ENCODE measurements at regions not wholly inside any gene's neighbourhood (a gene's known extent, or its start where the extent isn't known, plus 50 kb on each side); places are given as distances from the start of the nearest gene placed in this dataset.

DNA sequence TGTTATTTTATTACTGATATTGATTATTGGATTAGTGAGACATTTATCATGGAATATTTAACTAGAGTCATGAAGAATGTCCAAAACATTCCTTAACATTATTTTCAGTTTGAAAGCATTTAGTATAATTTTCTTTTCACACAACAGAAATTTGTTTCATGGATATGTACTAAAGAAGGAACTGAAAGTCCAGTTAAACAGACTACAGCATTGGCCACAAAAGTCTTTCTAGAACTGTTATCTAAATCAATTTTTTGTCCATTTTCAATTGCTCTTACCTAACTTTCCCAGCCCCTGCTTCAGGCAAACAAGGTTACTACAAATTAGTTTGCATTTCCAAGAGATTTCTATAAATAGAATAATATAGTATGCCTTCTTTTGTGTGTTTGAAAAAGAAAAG, 1018.0 kb upstream of the PCDH20 start:
- H3K9me2 ChIP-seq (replicated peaks; ENCODE audit: insufficient read depth, low read length), result no peaks in the 10 kb centered on the region
- H2AFZ ChIP-seq (ENCODE audit: low read depth, low read length, severe bottlenecking), result no peak overlapping the region
- no peak overlapping the region for H3K27ac ChIP-seq (ENCODE audit: low read depth, low read length)
- H3K4me3 ChIP-seq (ENCODE audit: insufficient read depth, low read length, poor library complexity, severe bottlenecking), result no peak overlapping the region
- no peak overlapping the region for H3K4me2 ChIP-seq (ENCODE audit: low read depth, low read length, poor library complexity, severe bottlenecking)
- no peaks in the 10 kb centered on the region for H4K20me1 ChIP-seq (ENCODE audit: low read depth, low read length)
- H3K27me3 ChIP-seq (ENCODE audit: low read length), result no peaks in the 10 kb centered on the region
- no peaks in the 10 kb centered on the region for H3K36me3 ChIP-seq (ENCODE audit: low read length)
- H3K9ac ChIP-seq (ENCODE audit: low read length), result no peak overlapping the region
- no peaks in the 10 kb centered on the region for H3F3A ChIP-seq (ENCODE audit: insufficient read depth)
- H3K9me3 ChIP-seq (ENCODE audit: insufficient read depth, low read length), result no peaks in the 10 kb centered on the region
- H3K79me2 ChIP-seq (ENCODE audit: insufficient read depth, low read length), result no peaks in the 10 kb centered on the region
- TF ChIP-seq, protein P1, sequence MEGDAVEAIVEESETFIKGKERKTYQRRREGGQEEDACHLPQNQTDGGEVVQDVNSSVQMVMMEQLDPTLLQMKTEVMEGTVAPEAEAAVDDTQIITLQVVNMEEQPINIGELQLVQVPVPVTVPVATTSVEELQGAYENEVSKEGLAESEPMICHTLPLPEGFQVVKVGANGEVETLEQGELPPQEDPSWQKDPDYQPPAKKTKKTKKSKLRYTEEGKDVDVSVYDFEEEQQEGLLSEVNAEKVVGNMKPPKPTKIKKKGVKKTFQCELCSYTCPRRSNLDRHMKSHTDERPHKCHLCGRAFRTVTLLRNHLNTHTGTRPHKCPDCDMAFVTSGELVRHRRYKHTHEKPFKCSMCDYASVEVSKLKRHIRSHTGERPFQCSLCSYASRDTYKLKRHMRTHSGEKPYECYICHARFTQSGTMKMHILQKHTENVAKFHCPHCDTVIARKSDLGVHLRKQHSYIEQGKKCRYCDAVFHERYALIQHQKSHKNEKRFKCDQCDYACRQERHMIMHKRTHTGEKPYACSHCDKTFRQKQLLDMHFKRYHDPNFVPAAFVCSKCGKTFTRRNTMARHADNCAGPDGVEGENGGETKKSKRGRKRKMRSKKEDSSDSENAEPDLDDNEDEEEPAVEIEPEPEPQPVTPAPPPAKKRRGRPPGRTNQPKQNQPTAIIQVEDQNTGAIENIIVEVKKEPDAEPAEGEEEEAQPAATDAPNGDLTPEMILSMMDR (IDR thresholded peaks at IDR 0.05; ENCODE audit: insufficient read depth, low read length, poor library complexity, severe bottlenecking), result no peak
- TF ChIP-seq EZH2phosphoT487 (conservative IDR thresholded peaks at IDR 0.05; ENCODE audit: low read length), result no peak

DNA sequence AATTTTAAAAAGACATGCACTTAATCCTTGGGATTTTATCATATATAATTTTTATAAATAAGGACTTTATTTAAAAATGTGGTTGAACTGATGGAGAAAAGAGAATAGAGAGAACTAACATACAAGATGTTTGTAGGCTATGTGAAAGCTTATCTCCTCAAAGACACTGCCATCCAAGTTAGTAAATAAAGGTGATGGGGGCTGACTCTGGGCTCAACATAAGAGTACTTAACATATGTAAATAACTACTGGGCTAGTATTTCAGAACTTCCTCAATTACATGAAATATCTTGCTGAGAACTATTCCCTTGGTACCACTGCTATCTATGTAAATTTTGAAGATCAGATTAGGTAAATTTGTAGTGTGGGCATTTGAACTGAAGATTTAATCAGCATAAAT, 1017.3 kb upstream of the PCDH20 start:
- TF ChIP-seq, protein P1 (IDR thresholded peaks at IDR 0.05; ENCODE audit: insufficient read depth, low read length, poor library complexity, severe bottlenecking), result no peak
- no peak for TF ChIP-seq EZH2phosphoT487 (conservative IDR thresholded peaks at IDR 0.05; ENCODE audit: low read length)
- H3K9ac ChIP-seq (ENCODE audit: low read length), result no peak overlapping the region
- H3K27me3 ChIP-seq (ENCODE audit: low read length), result no peaks in the 10 kb centered on the region
- H3K79me2 ChIP-seq (ENCODE audit: insufficient read depth, low read length), result no peaks in the 10 kb centered on the region
- no peak overlapping the region for H3K27ac ChIP-seq (ENCODE audit: low read depth, low read length)
- no peak overlapping the region for H3K4me2 ChIP-seq (ENCODE audit: low read depth, low read length, poor library complexity, severe bottlenecking)
- no peaks in the 10 kb centered on the region for H3K9me2 ChIP-seq (replicated peaks; ENCODE audit: insufficient read depth, low read length)
- no peaks in the 10 kb centered on the region for H3K36me3 ChIP-seq (ENCODE audit: low read length)
- no peaks in the 10 kb centered on the region for H3F3A ChIP-seq (ENCODE audit: insufficient read depth)
- no peaks in the 10 kb centered on the region for H4K20me1 ChIP-seq (ENCODE audit: low read depth, low read length)
- no peaks in the 10 kb centered on the region for H3K9me3 ChIP-seq (ENCODE audit: insufficient read depth, low read length)
- H2AFZ ChIP-seq (ENCODE audit: low read depth, low read length, severe bottlenecking), result no peak overlapping the region
- H3K4me3 ChIP-seq (ENCODE audit: insufficient read depth, low read length, poor library complexity, severe bottlenecking), result no peak overlapping the region

DNA sequence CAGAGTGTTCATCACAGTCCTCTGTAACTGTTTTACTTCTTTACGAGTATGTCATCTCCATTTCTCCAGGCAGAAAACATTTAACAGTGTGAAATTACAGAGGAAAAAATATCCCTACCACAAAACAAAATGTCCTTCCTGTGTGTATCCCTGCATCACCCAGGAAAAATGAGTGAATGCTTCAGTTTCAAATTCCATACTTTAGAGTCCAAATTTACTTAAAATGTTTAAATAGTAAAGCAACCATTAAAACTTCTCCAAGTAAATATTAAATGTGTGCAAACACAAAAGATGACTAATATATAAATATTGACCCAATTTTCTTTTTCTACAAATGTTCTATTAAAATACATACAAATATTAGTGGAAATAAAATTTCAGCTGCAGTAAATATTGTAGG, 1016.6 kb upstream of the PCDH20 start:
- H2AFZ ChIP-seq (ENCODE audit: low read depth, low read length, severe bottlenecking), result no peak overlapping the region
- H3K79me2 ChIP-seq (ENCODE audit: insufficient read depth, low read length), result no peaks in the 10 kb centered on the region
- H3K36me3 ChIP-seq (ENCODE audit: low read length), result 0 out of 2 replicates have a peak, but pooled peaks cover 2% of the 10 kb centered on the region
- no peak overlapping the region for H3K27ac ChIP-seq (ENCODE audit: low read depth, low read length)
- H3F3A ChIP-seq (ENCODE audit: insufficient read depth), result no peaks in the 10 kb centered on the region
- H3K27me3 ChIP-seq (ENCODE audit: low read length), result no peaks in the 10 kb centered on the region
- H3K9me3 ChIP-seq (ENCODE audit: insufficient read depth, low read length), result no peaks in the 10 kb centered on the region
- no peak overlapping the region for H3K4me3 ChIP-seq (ENCODE audit: insufficient read depth, low read length, poor library complexity, severe bottlenecking)
- H4K20me1 ChIP-seq (ENCODE audit: low read depth, low read length), result no peaks in the 10 kb centered on the region
- H3K4me2 ChIP-seq (ENCODE audit: low read depth, low read length, poor library complexity, severe bottlenecking), result no peak overlapping the region
- no peaks in the 10 kb centered on the region for H3K9me2 ChIP-seq (replicated peaks; ENCODE audit: insufficient read depth, low read length)
- TF ChIP-seq, protein P1 (IDR thresholded peaks at IDR 0.05; ENCODE audit: insufficient read depth, low read length, poor library complexity, severe bottlenecking), result no peak
- TF ChIP-seq EZH2phosphoT487 (conservative IDR thresholded peaks at IDR 0.05; ENCODE audit: low read length), result no peak
- no peak overlapping the region for H3K9ac ChIP-seq (ENCODE audit: low read length)

Data from SU-DHL-6 (cell line).